ENCODE measurements at regions not wholly inside any gene's neighbourhood (a gene's known extent, or its start where the extent isn't known, plus 50 kb on each side); places are given as distances from the start of the nearest gene placed in this dataset.

DNA sequence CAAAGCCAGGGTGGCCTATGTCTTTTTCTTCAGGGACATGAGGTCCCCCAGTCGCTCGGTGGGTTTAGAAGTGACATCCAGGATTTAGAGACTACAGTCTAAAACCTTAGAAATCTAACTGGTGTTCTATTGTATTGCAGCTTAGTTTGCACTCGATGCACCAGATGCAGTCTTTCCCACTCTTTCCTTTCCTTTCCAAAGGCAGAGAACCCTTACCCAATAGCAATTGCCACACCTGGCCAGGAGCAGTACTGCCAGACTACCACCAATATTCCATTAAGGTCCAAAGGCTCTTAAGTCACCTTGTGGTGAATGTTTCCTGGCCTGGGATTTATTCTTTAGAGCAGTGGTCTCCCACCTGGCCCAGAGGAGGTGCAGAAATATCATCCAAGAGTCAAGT is 1068.8 kb downstream of the FAM133A start:
- no peak for TF ChIP-seq CTCF (IDR thresholded peaks at IDR 0.05; ENCODE audit: low read depth, low read length)
- DNase-seq (ENCODE audit: low read depth, low spot score) = no peak
- in situ Hi-C loops (cut with HindIII; ENCODE audit: low sequenced_read_pairs) = no loop called here
- no peak overlapping the region for H3K4me3 ChIP-seq (ENCODE audit: low read depth, low read length)

DNA sequence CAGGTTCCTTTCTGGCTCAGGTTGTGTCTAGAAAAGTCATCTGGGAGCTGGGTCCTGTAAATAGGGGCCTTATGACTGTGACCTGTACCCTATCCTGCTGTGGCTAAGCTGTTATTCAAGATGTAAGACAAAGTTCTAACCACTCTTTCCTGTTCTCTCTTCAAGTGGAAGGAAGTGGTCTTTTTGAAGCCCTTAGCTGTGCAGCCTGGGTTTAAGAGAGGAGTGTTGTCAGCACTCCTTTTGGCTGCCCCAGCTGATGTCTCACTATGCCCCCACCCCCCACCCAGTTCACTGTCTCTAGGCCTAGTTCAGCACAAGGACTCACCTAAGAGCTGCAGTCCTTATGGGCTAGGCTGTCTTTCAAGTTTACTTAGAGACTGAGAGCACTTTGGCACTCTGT is 1069.5 kb downstream of the FAM133A start:
- no peak for TF ChIP-seq CTCF (IDR thresholded peaks at IDR 0.05; ENCODE audit: low read depth, low read length)
- DNase-seq (ENCODE audit: low read depth, low spot score) = no peak
- in situ Hi-C loops (cut with HindIII; ENCODE audit: low sequenced_read_pairs) = no loop called here
- H3K4me3 ChIP-seq (ENCODE audit: low read depth, low read length) = no peak overlapping the region

DNA sequence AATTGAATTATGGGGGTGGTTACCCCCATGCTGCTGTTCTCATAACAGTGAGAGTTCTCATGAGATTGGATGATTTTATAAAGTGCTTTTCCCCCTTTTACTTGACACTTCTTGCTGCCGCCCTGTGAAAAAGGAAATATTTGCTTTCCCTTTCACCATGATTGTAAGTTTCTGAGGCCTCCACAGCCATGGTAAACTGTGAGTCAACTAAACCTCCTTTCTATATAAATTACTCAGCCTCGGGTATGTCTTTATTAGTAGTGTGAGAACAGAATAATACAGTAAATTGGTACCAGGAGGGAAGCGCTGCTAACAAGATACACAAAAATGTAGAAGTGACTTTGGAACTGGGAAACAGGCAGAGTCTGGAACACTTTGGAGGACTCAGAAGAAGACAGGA is 1070.8 kb downstream of the FAM133A start:
- in situ Hi-C loops (cut with HindIII; ENCODE audit: low sequenced_read_pairs) = no loop called here
- no peak for DNase-seq (ENCODE audit: low read depth, low spot score)
- H3K4me3 ChIP-seq (ENCODE audit: low read depth, low read length) = no peak overlapping the region
- TF ChIP-seq CTCF (IDR thresholded peaks at IDR 0.05; ENCODE audit: low read depth, low read length) = no peak

DNA sequence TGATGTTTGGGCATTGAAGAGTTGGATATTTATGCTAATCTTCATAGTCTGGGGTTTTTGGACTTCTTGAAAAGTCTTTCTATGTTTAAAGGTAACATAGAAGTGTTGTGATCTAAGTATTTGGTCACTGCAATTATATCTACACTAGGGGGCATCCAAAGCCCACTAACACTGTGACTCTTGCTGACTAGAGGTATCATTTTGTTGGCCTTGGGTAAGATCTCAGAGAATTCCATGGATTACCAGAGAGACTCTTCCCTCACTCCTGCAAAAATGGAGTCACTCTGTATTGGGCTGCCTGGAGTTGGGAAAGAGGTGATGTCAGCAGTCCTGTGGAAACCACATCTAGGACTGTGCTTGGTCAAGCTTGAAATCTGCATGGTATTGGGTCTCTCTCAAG is 1077.6 kb downstream of the FAM133A start:
- no peak overlapping the region for H3K4me3 ChIP-seq (ENCODE audit: low read depth, low read length)
- in situ Hi-C loops (cut with HindIII; ENCODE audit: low sequenced_read_pairs) = no loop called here
- TF ChIP-seq CTCF (IDR thresholded peaks at IDR 0.05; ENCODE audit: low read depth, low read length) = no peak
- no peak for DNase-seq (ENCODE audit: low read depth, low spot score)

DNA sequence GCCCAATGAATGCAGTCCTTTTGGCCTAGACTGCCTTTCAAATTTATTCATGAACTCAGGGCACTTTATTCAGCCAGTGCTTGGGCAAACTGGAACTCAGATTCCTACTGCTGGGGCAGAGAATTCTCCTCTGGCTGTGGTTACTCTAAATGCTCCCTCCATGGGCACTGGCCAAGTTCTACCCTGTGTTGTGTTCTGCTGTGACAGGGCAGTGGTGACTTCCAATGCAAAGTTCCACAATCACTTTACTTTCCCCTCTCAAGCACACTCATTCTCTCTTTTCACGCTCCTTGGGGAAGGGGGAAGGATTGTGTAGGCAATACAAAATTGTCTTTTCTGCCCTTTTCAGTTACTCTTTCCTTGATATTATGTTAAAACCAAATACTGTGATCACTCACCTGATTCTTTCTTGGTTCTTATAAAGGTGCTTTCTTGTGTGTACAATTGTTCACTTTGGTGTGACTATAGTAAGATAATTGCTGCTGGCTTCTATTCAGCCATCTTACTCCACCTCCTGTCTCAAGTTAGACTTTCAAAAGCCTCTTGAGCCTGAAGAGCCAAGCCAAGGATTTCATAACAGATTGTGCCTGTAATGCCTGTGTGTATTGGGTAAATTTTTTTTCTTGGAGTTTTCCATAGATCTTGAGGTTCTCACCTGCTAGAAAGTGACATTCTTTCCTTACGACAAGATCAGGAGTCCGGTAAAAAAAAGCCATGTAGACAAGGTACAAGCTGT is 1078.6 kb downstream of the FAM133A start:
- no peak for TF ChIP-seq CTCF (IDR thresholded peaks at IDR 0.05; ENCODE audit: low read depth, low read length)
- in situ Hi-C loops (cut with HindIII; ENCODE audit: low sequenced_read_pairs) = no loop called here
- no peak for DNase-seq (ENCODE audit: low read depth, low spot score)
- H3K4me3 ChIP-seq (ENCODE audit: low read depth, low read length) = no peak overlapping the region

- in situ Hi-C loops (cut with HindIII; ENCODE audit: low sequenced_read_pairs) = no loop called here
- no peak overlapping the region for H3K4me3 ChIP-seq (ENCODE audit: low read depth, low read length)
- DNase-seq (ENCODE audit: low read depth, low spot score) = no peak
Observed at GRCh38 chrX:94758130-94758529, 1084.1 kb downstream of the FAM133A start.

More at GRCh38 chrX:94758130-94758529, 1084.1 kb downstream of the FAM133A start:
- TF ChIP-seq CTCF (IDR thresholded peaks at IDR 0.05; ENCODE audit: low read depth, low read length) = no peak
